SHP77 (cell line): ENCODE measurements at regions not wholly inside any gene's neighbourhood (a gene's known extent, or its start where the extent isn't known, plus 50 kb on each side); places are given as distances from the start of the nearest gene placed in this dataset.

Experiments used
- DNase-seq, 2 experiments: peaks; one replicate each; lab custom pipeline; 2025; lab: John Stamatoyannopoulos, UW

DNA sequence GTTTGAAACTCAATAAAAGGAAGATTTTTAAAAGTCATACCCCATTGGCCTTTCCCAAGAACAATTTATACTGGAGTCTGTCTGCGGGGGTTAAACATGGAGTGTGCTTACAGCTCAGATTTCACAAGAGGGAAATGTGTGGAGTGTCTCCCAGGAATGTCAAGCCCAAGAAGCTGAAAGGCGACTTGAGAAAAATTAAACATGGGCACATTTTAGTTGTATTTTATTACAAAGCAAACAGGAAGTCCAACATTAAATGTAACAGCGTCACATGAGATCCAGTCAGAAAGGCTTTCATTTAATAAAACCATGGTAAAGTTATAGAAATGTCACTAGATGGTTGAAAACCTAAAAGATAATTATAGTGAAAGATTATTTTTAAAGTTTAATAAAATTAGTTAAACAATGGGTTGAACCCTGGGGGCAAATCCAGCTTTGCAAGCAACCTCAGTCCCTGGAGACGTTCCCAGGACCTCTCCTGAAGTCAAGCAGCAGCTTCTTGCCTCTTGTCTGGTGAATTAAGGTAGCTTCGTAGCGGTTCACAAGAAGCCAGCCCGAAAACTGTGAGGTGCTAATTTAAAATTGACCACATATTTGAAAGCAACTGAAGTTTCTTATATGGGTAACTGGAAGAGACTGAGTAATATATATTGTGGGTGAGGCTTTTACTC lies 168.4 kb upstream of the EDNRA start:
- DNase-seq, result no peak

- no peak for DNase-seq
These were observed 167.8 kb upstream of the EDNRA start for GRCh38 chr4:147313108-147313507.

DNA sequence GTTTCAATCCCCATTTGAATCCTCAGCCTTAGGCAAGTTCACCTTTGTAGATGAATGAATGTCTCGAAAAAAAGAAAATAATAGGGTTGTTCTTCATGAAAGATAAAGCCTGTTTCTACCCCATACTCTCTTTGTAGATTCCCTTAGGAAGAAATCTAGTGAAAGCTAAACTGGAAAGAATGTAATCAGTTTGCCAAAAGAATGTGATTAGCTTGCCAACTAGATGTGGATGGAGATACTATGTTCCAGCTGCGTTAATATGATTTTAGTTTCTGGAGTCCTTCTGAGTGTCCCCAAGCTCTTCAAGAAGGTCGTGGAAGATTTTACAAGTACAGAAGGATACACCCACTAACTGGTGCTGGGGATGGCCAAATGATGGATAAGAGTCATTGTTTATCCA lies 162.3 kb upstream of the EDNRA start:
- DNase-seq, result no peak

- DNase-seq, result no peak
These were observed 155.3 kb upstream of the EDNRA start for GRCh38 chr4:147325571-147325981.

- no peak for DNase-seq
These were observed 154.3 kb upstream of the EDNRA start for GRCh38 chr4:147326591-147326990.

DNA sequence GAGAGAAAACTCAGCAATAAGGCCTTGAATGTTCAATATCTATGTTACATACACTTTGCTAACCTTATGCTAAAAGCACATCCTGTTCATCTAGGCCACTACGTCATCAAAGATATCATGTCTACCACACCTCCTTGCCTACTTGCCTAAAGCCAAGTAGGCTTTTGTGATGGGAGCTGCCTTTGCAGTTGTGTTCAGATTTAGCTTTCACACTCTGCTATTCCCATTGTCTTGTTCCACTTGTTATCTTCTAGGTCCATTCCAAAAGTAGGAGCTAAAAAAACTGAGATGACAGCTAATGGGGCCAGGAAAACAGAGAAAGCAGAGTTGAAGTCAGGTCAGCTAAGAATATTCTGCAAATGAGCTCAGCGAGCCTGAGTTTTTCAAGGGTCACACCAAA lies 153.6 kb upstream of the EDNRA start:
- DNase-seq, result no peak

- DNase-seq, result no peak
These were observed 152.7 kb upstream of the EDNRA start for GRCh38 chr4:147328189-147328588.

GRCh38 chr4:147328756-147329446 lies 152.0 kb upstream of the EDNRA start:
- DNase-seq, result no peak

DNA sequence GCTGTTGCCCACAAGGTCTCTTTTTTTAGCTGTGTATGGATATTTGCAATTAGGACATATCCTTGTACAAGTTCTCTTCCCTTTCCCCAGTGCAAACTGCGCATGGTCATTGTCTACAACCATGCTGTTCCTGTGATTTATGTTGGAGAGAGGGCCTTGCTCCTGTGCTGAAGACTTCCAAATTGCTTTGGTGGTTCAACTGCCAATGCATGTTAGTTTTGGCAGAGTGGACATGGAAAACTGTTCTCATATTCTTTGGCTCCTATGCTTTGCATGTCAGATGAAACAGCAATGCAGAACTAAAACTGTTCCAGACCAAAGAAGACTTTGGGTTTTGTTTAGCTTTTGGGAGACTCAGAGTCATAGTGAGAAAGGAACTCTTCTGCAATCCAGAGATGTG lies 148.8 kb upstream of the EDNRA start:
- DNase-seq, result no peak

DNA sequence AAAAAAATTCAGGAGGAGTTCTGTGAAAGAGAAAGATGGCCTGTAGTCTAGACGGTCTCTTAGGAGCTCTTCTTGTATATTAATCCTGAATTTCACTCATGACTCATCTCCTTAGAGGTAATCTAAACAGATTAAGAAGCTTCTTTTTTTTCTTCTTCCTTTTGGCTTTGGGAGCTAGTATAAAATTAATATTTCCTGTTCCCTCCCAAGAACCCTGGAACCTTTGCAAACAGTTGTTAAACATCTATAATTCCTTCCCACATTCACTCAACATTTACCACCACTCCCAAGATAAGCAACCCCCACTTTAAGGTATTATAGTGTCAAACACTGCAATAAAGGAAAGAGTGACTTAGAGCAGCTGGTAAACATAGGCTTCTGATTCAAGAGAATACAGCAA lies 146.4 kb upstream of the EDNRA start:
- DNase-seq, result no peak

GRCh38 chr4:147335183-147335582 lies 145.7 kb upstream of the EDNRA start:
- DNase-seq, result no peak

DNA sequence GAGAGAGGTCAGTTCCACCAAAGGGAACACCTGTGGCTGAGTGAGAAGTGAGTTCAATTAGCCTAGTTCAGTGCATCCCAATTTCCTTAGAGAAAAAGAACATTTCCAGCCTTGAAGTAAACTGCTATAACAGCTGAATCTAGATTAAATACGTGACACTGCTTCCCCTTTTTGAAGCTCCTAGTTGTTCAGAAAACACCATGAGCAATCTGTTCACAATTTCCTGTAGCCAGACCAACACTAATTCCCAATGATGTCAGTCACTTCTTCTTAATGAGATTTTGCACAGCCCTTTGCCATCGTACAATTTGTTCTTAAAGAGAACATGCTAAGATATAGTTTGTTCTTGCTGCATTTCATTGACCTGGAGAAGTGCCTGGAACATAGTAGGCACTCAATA lies 144.6 kb upstream of the EDNRA start:
- DNase-seq, result no peak

DNA sequence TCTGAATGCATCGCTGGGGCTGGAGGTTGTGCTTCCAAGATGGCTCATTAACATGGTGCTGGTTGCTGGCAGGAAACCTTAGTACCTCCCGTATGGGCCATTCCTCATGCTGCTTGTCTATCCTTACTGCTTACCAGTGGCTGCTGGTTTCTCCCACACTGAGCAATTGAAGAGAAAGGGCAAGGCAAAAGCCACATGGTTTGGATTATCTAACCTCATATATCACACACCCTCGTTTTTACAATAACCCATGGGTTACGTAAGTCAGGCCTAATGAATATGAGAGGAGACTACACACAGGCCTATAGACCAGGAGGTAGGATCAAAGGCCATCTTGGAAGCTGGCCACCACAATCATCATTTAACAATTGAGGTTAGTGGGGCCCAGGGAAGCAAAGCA lies 141.8 kb upstream of the EDNRA start:
- DNase-seq, result no peak

DNA sequence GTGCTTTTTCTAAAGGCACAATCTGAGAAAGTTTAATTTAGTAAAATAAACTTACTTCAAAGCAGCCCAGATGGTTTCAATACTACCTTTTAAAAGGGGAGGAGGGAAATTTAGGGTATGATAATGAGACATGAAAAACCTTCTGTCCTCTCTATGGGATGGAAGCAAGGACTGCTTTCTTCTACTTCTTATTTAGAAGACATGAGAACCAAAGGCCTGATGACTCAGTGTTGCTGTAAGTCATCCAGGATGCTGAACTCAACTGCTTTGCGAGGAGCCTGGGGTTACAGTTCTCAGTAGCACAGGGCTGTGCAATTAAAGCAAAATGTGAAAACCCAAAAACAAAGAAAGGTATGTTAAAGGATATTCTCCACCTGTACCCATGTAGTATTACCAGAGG lies 140.8 kb upstream of the EDNRA start:
- DNase-seq, result no peak

GRCh38 chr4:147340591-147341120 lies 140.2 kb upstream of the EDNRA start:
- no peak for DNase-seq

- DNase-seq, result no peak
These were observed 137.2 kb upstream of the EDNRA start for GRCh38 chr4:147343692-147344091.

DNA sequence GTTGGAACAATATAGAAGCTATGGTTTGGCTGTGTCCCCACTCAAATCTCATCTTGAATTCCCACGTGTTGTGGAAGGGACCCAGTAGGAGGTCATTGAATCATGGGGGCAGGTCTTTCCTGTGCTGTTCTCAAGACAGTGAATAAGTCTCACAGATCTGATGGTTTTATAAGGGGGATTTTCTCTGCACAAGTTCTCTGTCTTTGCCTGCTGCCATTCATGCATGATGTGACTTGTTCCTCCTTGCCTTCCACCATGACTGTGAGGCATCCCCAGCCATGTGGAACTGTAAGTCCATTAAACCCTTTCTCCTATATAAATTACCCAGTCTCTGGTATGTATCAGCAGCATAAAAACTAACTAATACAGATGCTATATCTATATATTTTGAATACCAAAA lies 135.2 kb upstream of the EDNRA start:
- no peak for DNase-seq

DNA sequence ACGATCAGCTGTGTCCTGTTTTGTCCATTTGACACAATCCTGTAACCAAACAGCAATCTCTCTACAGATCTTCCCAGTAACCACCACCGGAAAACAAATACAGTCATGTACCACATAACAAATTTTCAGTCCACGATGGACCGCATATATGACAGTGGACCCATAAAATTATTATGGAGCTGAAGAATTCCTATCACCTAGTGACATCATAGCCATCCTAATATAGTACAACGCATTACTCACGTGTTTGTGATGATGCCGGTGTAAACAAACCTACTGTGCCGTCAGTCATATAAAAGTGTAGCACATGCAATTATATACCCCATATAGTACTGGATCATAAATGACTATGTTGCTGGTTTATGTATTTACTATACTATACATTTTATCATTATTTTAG lies 133.7 kb upstream of the EDNRA start:
- no peak for DNase-seq

GRCh38 chr4:147349193-147349592 lies 131.7 kb upstream of the EDNRA start:
- no peak for DNase-seq

DNA sequence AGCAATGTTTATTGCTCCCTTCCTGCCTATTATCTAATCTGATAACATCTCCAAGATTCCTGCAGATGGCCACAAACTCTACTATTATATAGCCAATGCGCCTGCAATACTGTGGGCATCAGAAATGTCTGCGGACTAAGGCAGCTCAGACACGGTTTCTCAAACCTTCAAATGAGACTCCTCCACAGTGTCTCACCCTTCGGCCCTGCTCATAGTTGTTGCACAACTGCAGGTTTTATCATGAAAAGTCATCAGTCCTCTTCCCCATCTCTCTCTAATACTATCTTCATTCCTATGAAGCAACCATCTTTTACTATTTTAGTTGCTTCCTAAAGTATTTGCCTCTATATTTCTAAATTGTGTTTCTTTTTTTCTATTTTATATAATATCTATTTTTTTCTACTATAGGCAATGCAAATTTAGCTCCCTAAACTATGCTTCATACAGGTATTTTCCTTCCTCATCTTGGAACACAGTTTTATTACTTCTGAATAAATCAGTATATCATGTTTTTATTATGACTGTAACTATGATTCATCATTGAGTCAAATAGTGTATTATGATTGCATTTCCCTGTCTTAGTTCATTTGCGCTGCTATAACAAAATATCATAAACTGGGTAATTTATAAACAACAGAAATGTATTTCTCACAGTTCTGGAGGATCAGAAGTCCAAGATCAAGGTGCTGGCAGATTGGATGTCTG lies 129.7 kb upstream of the EDNRA start:
- DNase-seq, result no peak

- no peak for DNase-seq
These were observed 126.7 kb upstream of the EDNRA start for GRCh38 chr4:147354237-147354636.

DNA sequence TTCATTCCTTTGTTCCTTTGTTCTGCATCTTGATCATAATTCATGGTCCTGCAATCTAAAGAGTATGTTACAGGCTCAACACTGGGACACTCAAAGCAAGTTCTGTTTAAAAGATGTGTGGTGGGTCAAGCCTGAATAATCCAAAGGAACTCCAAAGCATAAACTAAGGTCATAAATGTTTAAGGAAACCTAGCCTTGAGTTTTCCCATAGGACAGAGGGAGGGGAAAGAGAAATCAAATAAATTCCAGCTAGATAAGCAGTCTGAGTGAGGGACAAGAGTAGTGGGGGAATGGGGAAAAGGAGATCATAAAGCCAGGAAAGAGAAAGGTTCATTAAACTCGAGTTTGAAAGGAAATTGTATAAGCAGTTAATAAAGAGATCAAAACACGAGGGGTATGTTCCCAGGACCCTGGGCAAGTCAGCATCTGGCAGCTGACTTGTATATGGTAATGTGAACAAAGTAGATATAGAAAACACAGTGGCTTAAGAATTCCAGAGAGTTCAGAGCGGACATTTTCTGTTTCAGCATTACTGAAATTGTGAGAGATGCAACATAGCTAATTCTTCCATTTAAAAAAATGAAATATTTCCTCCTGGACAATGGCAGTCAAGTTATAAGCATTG lies 125.8 kb upstream of the EDNRA start:
- no peak for DNase-seq

DNA sequence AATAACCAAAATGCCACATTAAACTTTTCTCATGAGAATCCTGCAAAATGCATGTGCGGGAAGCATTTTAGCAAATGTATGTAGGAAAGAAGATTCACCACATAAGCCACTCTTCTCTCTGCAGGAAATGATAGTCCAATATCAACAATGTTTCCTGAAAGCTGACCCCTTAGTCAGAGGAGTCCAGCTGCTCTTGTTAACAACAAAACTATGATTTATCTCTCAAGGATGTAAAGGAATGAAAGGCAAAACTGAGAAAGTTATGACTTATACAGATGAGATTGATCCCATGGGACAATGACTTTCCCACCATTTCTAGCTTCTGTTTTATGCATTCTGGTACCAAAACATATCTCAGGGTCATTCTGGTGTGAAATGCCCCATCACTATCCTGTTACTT lies 125.0 kb upstream of the EDNRA start:
- DNase-seq, result no peak
